DOHH2 (cell line): ENCODE measurements at regions not wholly inside any gene's neighbourhood (a gene's known extent, or its start where the extent isn't known, plus 50 kb on each side); places are given as distances from the start of the nearest gene placed in this dataset.

Experiments used
- H3F3A ChIP-seq: fragments of 200-600 bp; sonication (generic), shearing (Covaris generic); 2 replicates; pipeline ENCODE4 v1.6.0; 2016; ENCODE audit warnings: antibody characterized with exemption, mild to moderate bottlenecking; ENCODE audit not compliant: control insufficient read depth, insufficient read depth
- H3K27ac ChIP-seq: fragments of 200-600 bp; sonication (generic); 2 replicates; pipeline ENCODE4 v1.5.1; 2014; ENCODE audit warnings: low read depth, mild to moderate bottlenecking, low read length, moderate library complexity
- H3K27me3 ChIP-seq: fragments of 200-600 bp; sonication (generic); 2 replicates; pipeline ENCODE4 v1.6.1; 2014; ENCODE audit warnings: mild to moderate bottlenecking, low read length, mixed read lengths; ENCODE audit not compliant: control insufficient read depth
- H3K36me3 ChIP-seq: fragments of 200-600 bp; sonication (generic); 2 replicates; pipeline ENCODE4 v1.6.1; 2014; ENCODE audit warnings: mild to moderate bottlenecking, low read length, moderate library complexity, mixed read lengths; ENCODE audit not compliant: control insufficient read depth
- H3K4me1 ChIP-seq: fragments of 200-600 bp; sonication (generic); 2 replicates; pipeline ENCODE4 v1.6.1; 2014; ENCODE audit warnings: mild to moderate bottlenecking, low read length, mixed read lengths; ENCODE audit not compliant: control insufficient read depth
- H3K4me2 ChIP-seq: fragments of 200-600 bp; sonication (generic); 2 replicates; pipeline ENCODE4 v1.6.0; 2014; ENCODE audit warnings: mild to moderate bottlenecking, low read length, moderate library complexity
- H3K4me3 ChIP-seq: fragments of 200-600 bp; sonication (generic); 2 replicates; pipeline ENCODE4 v1.5.1; 2014; ENCODE audit warnings: mild to moderate bottlenecking, low read length, mixed read lengths
- H3K79me2 ChIP-seq: fragments of 200-600 bp; sonication (generic); 2 replicates; pipeline ENCODE4 v1.6.1; 2014; ENCODE audit warnings: mild to moderate bottlenecking, low read length, mixed read lengths; ENCODE audit not compliant: control insufficient read depth
- H3K9me2 ChIP-seq: fragments of 200-600 bp; sonication (generic); replicated peaks from 2 replicates; pipeline ENCODE4 v1.6.1; 2014; ENCODE audit warnings: mild to moderate bottlenecking, low read length, mixed read lengths; ENCODE audit not compliant: control insufficient read depth
- H3K9me3 ChIP-seq: fragments of 200-600 bp; sonication (generic); 2 replicates; pipeline ENCODE4 v1.6.1; 2014; ENCODE audit warnings: antibody characterized with exemption, low read length, mixed read lengths; ENCODE audit not compliant: control insufficient read depth, insufficient read depth
- H4K20me1 ChIP-seq: fragments of 200-600 bp; sonication (generic); 2 replicates; pipeline ENCODE4 v1.6.0; 2014; ENCODE audit warnings: low read depth, mild to moderate bottlenecking, antibody characterized with exemption, low read length, moderate library complexity; ENCODE audit not compliant: control insufficient read depth, insufficient read depth
- EZH2phosphoT487 ChIP-seq: fragments of 200-600 bp; sonication (generic); IDR thresholded peaks from 2 replicates; pipeline ENCODE4 v1.6.1; 2017; ENCODE audit warnings: borderline replicate concordance, mild to moderate bottlenecking, antibody characterized with exemption, low read length, moderate library complexity, mixed read lengths
- TF ChIP-seq, protein P1 (sequence below): fragments of 200-600 bp; sonication (generic); IDR thresholded peaks from one replicate; pipeline ENCODE4 v1.5.1; 2014; ENCODE audit warnings: antibody characterized with exemption, mild to moderate bottlenecking, low read depth, low read length; ENCODE audit not compliant: poor library complexity, severe bottlenecking

DNA sequence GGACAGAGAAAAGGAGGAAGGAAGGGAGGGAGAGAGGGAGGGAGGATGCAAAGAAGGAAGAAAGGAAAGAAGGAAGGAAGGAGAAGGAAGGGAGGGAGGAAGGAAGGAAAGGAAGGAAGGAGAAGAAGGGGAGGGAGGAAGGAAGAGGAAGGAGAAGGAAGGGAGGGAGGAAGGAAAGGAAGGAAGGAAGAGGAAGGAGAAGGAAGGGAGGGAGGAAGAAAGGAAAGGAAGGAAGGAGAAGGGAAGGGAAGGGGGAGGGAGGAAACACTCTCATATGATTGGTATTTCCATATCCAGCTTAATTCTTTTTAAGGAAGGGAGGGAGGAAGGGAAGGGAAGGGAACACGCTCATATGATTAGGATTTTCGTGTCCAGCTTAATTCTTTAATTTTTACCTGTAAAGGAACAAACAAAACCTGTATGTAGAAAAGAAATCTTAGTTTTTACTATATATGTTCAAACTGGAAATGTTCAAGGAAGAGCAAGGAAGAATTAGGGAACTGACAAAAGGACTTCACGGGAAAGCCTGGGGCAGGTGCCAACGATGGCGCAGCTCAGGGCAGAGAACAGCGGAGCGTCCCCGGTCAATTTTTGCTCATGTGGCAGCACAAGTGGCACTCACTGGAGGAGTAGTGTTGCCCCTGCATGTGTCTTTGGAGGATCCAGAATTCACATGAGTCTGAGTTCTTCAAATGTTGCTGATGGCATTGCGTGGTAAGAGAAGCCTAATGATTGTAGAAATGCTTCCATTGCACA, 228.6 kb downstream of the ZNF516 start:
- Histone ChIP-seq H3K27ac (no peak overlapping the region), H3K9me2 (no peaks in the 10 kb centered on the region), H3F3A (no peaks in the 10 kb centered on the region), H3K9me3 (no peaks in the 10 kb centered on the region), H3K4me2 (no peak overlapping the region), H3K79me2 (no peaks in the 10 kb centered on the region), H3K4me1 (no peaks in the 10 kb centered on the region), H3K4me3 (no peak overlapping the region), H3K36me3 (no peaks in the 10 kb centered on the region), H3K27me3 (no peaks in the 10 kb centered on the region), H4K20me1 (no peaks in the 10 kb centered on the region)
- no peak for TF ChIP-seq EZH2phosphoT487
- TF ChIP-seq, protein P1, sequence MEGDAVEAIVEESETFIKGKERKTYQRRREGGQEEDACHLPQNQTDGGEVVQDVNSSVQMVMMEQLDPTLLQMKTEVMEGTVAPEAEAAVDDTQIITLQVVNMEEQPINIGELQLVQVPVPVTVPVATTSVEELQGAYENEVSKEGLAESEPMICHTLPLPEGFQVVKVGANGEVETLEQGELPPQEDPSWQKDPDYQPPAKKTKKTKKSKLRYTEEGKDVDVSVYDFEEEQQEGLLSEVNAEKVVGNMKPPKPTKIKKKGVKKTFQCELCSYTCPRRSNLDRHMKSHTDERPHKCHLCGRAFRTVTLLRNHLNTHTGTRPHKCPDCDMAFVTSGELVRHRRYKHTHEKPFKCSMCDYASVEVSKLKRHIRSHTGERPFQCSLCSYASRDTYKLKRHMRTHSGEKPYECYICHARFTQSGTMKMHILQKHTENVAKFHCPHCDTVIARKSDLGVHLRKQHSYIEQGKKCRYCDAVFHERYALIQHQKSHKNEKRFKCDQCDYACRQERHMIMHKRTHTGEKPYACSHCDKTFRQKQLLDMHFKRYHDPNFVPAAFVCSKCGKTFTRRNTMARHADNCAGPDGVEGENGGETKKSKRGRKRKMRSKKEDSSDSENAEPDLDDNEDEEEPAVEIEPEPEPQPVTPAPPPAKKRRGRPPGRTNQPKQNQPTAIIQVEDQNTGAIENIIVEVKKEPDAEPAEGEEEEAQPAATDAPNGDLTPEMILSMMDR = no peak

DNA sequence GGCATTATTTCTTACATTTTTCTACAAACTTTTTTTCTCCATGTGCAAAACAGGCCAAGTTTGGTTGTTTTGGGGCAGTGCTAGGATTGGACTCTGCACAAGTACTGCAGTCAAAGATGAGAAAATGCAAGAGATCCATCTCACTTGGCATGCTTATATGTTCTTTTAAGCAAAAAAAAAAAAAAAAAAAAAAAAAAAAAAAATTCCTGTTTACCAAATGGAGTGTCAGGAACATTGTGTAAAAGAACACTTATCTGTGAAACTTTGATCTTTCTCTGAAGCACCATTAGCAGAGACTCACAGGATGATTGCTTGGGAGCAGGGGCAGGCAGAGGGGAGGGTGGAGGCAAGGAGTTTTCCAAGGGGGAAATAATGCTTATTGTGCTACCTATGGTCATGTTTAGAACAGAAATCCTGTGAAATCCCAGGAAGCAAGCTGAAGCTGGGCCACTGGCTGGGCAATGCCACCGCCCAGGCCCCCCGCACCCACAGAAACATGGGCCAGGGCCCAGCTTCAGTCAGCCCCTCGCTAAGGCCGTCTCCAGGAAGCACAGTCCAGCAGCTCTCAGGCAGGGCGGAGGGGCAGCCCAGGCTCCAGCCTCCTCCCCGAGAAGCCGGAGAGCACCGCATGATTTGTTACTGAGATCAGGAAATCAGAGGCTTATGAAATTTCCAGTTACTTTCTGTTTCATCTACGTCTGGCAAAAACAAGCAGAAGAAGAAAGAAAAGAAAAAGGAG, 229.4 kb downstream of the ZNF516 start:
- Histone ChIP-seq H3K36me3 (no peaks in the 10 kb centered on the region), H3K27ac (no peak overlapping the region), H3K79me2 (no peaks in the 10 kb centered on the region), H3K27me3 (no peaks in the 10 kb centered on the region), H4K20me1 (no peaks in the 10 kb centered on the region), H3K4me2 (no peak overlapping the region), H3K9me2 (no peaks in the 10 kb centered on the region), H3K4me1 (no peaks in the 10 kb centered on the region), H3K9me3 (no peaks in the 10 kb centered on the region), H3K4me3 (no peak overlapping the region), H3F3A (no peaks in the 10 kb centered on the region)
- TF ChIP-seq, protein P1 = no peak

DNA sequence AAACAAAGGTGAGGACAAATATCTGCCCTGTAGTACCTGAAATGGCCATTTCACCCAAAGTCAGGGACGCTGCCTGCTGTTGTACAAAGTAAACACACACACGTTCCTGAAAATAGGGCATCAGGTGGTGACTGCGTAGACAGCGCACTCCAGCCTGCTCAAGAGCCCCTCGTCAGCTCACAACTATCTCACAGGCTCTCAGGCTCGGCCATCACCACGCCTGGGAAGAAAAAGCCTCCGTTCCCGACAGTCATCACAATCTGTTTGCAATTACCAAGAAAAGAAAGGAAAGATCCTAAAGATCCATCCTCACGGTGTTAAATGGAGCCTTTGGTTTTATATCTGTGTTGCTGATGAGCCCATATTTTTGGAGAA, 230.2 kb downstream of the ZNF516 start:
- no peak overlapping the region for H3K27ac ChIP-seq
- no peaks in the 10 kb centered on the region for H3K27me3 ChIP-seq
- no peak overlapping the region for H3K4me2 ChIP-seq
- no peaks in the 10 kb centered on the region for H3K4me1 ChIP-seq
- H4K20me1 ChIP-seq = no peaks in the 10 kb centered on the region
- H3K9me2 ChIP-seq = no peaks in the 10 kb centered on the region
- H3K4me3 ChIP-seq = no peak overlapping the region
- no peaks in the 10 kb centered on the region for H3F3A ChIP-seq
- no peak for TF ChIP-seq EZH2phosphoT487
- TF ChIP-seq, protein P1 = no peak
- no peaks in the 10 kb centered on the region for H3K9me3 ChIP-seq
- H3K79me2 ChIP-seq = no peaks in the 10 kb centered on the region
- no peaks in the 10 kb centered on the region for H3K36me3 ChIP-seq
